ENCODE measurements at regions not wholly inside any gene's neighbourhood (a gene's known extent, or its start where the extent isn't known, plus 50 kb on each side); places are given as distances from the start of the nearest gene placed in this dataset.

DNA sequence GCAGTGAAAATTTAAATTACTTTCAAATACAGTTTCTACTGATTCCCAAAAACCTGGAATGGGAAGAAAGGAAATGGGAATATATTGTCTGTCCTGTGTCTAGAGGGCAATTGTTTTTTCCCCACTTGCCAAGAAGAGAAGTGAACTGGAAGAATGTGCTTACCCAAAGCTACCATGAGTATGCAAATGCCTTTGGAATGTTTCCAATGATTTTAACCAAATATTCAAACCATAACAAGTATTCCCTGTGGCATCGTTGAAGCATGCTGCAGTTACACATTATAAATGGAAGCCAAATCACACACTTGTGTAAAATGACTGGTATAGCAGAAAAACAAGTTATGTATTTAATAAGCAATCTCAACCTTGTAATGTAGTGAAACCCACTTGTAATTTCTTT, 368.2 kb downstream of the GBE1 start:
- H3K4me1 ChIP-seq = no peaks in the 10 kb centered on the region
- H3K27me3 ChIP-seq = no peaks in the 10 kb centered on the region
- H3K4me3 ChIP-seq = no peak overlapping the region
- DNase-seq = no peak
- intact Hi-C loops (cut with DNase I; ENCODE audit: low total_unique reads) = no loop called here
- H3K9me3 ChIP-seq = no peaks in the 10 kb centered on the region
- H3K27ac ChIP-seq = no peak overlapping the region
- no peak for TF ChIP-seq POLR2A (IDR thresholded peaks at IDR 0.05)
- TF ChIP-seq, protein P1, sequence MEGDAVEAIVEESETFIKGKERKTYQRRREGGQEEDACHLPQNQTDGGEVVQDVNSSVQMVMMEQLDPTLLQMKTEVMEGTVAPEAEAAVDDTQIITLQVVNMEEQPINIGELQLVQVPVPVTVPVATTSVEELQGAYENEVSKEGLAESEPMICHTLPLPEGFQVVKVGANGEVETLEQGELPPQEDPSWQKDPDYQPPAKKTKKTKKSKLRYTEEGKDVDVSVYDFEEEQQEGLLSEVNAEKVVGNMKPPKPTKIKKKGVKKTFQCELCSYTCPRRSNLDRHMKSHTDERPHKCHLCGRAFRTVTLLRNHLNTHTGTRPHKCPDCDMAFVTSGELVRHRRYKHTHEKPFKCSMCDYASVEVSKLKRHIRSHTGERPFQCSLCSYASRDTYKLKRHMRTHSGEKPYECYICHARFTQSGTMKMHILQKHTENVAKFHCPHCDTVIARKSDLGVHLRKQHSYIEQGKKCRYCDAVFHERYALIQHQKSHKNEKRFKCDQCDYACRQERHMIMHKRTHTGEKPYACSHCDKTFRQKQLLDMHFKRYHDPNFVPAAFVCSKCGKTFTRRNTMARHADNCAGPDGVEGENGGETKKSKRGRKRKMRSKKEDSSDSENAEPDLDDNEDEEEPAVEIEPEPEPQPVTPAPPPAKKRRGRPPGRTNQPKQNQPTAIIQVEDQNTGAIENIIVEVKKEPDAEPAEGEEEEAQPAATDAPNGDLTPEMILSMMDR (IDR thresholded peaks at IDR 0.05) = no peak
- 57 to 76% methylated on average over 1 of the region's 1 CpG for WGBS, 2 donors
- no peaks in the 10 kb centered on the region for H3K36me3 ChIP-seq (ENCODE audit: low read depth, missing control alignments)

DNA sequence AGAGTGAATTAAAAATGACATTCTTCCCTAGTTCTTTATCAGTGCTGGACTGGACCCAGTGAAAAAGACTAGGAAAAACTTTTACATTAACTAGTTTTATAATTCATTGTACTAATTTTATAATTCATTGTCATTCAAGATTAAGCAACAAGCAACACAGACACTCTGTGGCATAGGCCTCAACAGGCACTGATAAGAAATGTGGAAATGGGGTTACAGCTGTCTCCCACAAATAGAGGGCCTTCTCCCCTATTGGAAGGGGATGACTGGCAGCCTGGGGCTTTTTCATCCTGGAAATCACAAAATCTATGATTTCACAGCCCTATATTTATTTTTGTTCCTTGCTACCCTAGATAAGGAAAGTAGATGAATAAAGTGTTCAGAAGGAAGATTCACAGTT, 370.6 kb downstream of the GBE1 start:
- no peaks in the 10 kb centered on the region for H3K36me3 ChIP-seq (ENCODE audit: low read depth, missing control alignments)
- no peak overlapping the region for H3K4me3 ChIP-seq
- no peak for TF ChIP-seq POLR2A (IDR thresholded peaks at IDR 0.05)
- TF ChIP-seq, protein P1 (IDR thresholded peaks at IDR 0.05) = no peak
- intact Hi-C loops (cut with DNase I; ENCODE audit: low total_unique reads) = no loop called here
- no peaks in the 10 kb centered on the region for H3K27me3 ChIP-seq
- DNase-seq = no peak
- H3K4me1 ChIP-seq = no peaks in the 10 kb centered on the region
- no peaks in the 10 kb centered on the region for H3K9me3 ChIP-seq
- H3K27ac ChIP-seq = no peak overlapping the region

DNA sequence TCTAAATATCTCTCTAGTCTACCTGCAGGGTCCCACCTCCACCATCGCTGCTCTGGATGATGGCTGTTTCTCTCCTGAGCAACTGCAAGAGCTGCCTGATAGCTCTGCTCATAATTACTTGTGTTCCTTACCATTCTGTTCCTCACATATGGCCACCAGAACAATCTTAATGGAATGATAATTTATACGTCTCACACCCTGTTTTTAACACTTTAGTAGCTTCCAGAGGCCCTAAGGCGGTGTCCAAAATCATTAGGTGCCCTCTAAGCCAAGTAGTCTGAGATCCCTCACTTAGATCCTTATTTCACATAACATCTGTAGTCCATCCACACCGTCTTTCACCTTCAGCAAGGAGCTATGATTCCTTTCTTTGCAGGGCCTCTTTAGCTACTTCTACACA, 373.3 kb downstream of the GBE1 start:
- Histone ChIP-seq H3K36me3 (ENCODE audit: low read depth, missing control alignments) (no peaks in the 10 kb centered on the region), H3K4me1 (no peaks in the 10 kb centered on the region), H3K4me3 (no peak overlapping the region), H3K9me3 (no peaks in the 10 kb centered on the region), H3K27ac (no peak overlapping the region), H3K27me3 (no peaks in the 10 kb centered on the region)
- TF ChIP-seq, protein P1 (IDR thresholded peaks at IDR 0.05) = no peak
- no peak for TF ChIP-seq POLR2A (IDR thresholded peaks at IDR 0.05)
- no peak for DNase-seq
- intact Hi-C loops (cut with DNase I; ENCODE audit: low total_unique reads) = no loop called here
- WGBS, 2 donors = 91 to 92% methylated on average over 4 of the region's 4 CpGs

DNA sequence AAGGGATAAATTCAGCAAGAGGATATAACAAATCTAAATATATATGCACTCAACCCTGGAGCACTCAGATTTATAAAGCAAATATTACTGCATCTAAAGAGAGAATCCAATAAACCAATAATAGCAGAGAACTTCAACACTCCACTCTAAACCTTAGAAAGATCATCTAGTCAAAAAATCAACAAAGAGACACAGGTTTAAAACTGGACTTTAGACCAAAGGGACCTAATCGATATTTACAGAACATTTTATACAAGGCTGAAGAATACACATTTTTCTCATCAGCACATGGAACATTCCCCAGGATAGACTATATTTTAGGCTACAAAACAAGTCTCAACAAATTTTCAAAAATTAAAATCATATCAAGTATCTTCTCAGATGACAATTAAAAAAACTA, 379.0 kb downstream of the GBE1 start:
- TF ChIP-seq POLR2A (IDR thresholded peaks at IDR 0.05) = no peak
- TF ChIP-seq, protein P1 (IDR thresholded peaks at IDR 0.05) = no peak

DNA sequence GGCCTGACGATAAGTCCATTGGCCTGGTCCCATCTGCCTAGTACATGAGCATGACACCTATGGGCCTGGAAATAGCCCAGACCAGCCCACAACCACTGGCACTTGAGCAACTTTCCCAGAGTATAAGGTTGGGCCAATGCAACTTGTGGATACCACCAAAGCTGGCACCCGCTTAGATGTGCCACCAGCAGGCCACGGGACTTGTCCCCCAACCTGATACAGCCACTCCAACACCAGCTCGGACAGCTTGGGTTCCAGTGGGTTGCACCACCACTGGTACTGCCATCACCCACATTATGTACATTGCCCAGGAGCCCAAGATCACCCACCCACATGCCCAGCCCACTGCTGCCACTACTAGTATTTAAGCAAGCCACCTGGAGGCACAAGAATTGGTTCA, 381.2 kb downstream of the GBE1 start:
- Histone ChIP-seq H3K4me3 (no peak overlapping the region), H3K36me3 (ENCODE audit: low read depth, missing control alignments) (no peaks in the 10 kb centered on the region), H3K27me3 (no peaks in the 10 kb centered on the region), H3K4me1 (no peaks in the 10 kb centered on the region), H3K27ac (no peak overlapping the region), H3K9me3 (no peaks in the 10 kb centered on the region)
- DNase-seq = no peak
- 91 to 100% methylated on average over 1 to 4 of the region's 4 CpGs for WGBS, 2 donors
- TF ChIP-seq, protein P1 (IDR thresholded peaks at IDR 0.05) = no peak
- TF ChIP-seq POLR2A (IDR thresholded peaks at IDR 0.05) = no peak
- intact Hi-C loops (cut with DNase I; ENCODE audit: low total_unique reads) = no loop called here

More for the DNA sequence above, 379.0 kb downstream of the GBE1 start:
- intact Hi-C loops (cut with DNase I; ENCODE audit: low total_unique reads) = no loop called here
- H3K27ac ChIP-seq = no peak overlapping the region
- WGBS, 2 donors = 88 to 98% methylated on average over 1 of the region's 1 CpG
- no peak overlapping the region for H3K4me3 ChIP-seq
- no peaks in the 10 kb centered on the region for H3K36me3 ChIP-seq (ENCODE audit: low read depth, missing control alignments)
- DNase-seq = no peak
- H3K9me3 ChIP-seq = no peaks in the 10 kb centered on the region
- H3K27me3 ChIP-seq = no peaks in the 10 kb centered on the region
- H3K4me1 ChIP-seq = no peaks in the 10 kb centered on the region

All from testis (tissue), 2 donors.